ENCODE measurements at regions not wholly inside any gene's neighbourhood (a gene's known extent, or its start where the extent isn't known, plus 50 kb on each side); places are given as distances from the start of the nearest gene placed in this dataset.

DNA sequence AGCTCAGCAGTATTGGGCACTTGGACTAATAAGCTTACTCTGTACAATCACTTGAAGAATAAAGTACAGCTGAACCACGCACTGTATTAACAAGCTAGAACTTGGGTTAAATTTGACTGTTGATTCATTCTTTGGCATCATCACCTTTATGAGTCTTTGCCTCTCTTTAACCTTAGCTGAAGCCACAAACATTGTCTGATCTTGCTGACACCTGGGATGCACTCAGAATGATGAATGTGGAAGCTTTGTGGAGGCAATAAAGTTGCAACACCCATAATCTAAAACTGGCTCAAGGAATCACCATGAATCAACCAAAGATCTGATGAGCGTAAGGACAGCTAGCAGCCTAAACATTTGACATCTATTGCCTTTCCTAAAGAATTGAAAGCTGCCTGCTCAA, 590.6 kb upstream of the SOX9 start:
- TF ChIP-seq CTCF (conservative IDR thresholded peaks at IDR 0.05; ENCODE audit: low read length) (no peak), EZH2phosphoT487 (IDR thresholded peaks at IDR 0.05; ENCODE audit: borderline replicate concordance) (no peak)

Data from Loucy (cell line).